Activated naive CD4-positive, alpha-beta T cell treated with Interleukin-2 at 50 U/mL for 16 hours (primary cell): ENCODE measurements at regions not wholly inside any gene's neighbourhood (a gene's known extent, or its start where the extent isn't known, plus 50 kb on each side); places are given as distances from the start of the nearest gene placed in this dataset.

Experiments used
- DNase-seq: peaks from one replicate; pipeline ENCODE4 v3.0.0-alpha.2; 2020

- DNase-seq: no peak
Observed at GRCh38 chr11:37088573-37088910, 490.5 kb upstream of the RAG2 start.

GRCh38 chr11:37087650-37088572, 489.9 kb upstream of the RAG2 start:
- no peak for DNase-seq

- no peak for DNase-seq
Observed at GRCh38 chr11:37078521-37078920, 480.5 kb upstream of the RAG2 start.

GRCh38 chr11:37076866-37077265, 478.8 kb upstream of the RAG2 start:
- no peak for DNase-seq

GRCh38 chr11:37072538-37073055, 474.6 kb upstream of the RAG2 start:
- DNase-seq: no peak

- no peak for DNase-seq
Observed at GRCh38 chr11:37050311-37050710, 452.3 kb upstream of the RAG2 start.

- DNase-seq: no peak
Observed at GRCh38 chr11:37040921-37041320, 442.9 kb upstream of the RAG2 start.

- DNase-seq: no peak
Observed at GRCh38 chr11:37038911-37039310, 440.9 kb upstream of the RAG2 start.

- no peak for DNase-seq
Observed at GRCh38 chr11:37026741-37027140, 428.7 kb upstream of the RAG2 start.

- DNase-seq: no peak
Observed at GRCh38 chr11:37026326-37026725, 428.3 kb upstream of the RAG2 start.

GRCh38 chr11:37006563-37006962, 408.5 kb upstream of the RAG2 start:
- DNase-seq: no peak

GRCh38 chr11:37002831-37003230, 404.8 kb upstream of the RAG2 start:
- DNase-seq: no peak

- DNase-seq: no peak
Observed at GRCh38 chr11:36997656-36998055, 399.6 kb upstream of the RAG2 start.

- no peak for DNase-seq
Observed at GRCh38 chr11:36996795-36997194, 398.8 kb upstream of the RAG2 start.

- DNase-seq: no peak
Observed at GRCh38 chr11:36994208-36994607, 396.2 kb upstream of the RAG2 start.

GRCh38 chr11:36988556-36988955, 390.5 kb upstream of the RAG2 start:
- no peak for DNase-seq

- DNase-seq: no peak
Observed at GRCh38 chr11:36985562-36985961, 387.5 kb upstream of the RAG2 start.

GRCh38 chr11:36976741-36977140, 378.7 kb upstream of the RAG2 start:
- DNase-seq: no peak

GRCh38 chr11:36974771-36975170, 376.7 kb upstream of the RAG2 start:
- no peak for DNase-seq

GRCh38 chr11:36953976-36954375, 355.9 kb upstream of the RAG2 start:
- DNase-seq: no peak

GRCh38 chr11:36948460-36949127, 350.6 kb upstream of the RAG2 start:
- no peak for DNase-seq

GRCh38 chr11:36945384-36945783, 347.3 kb upstream of the RAG2 start:
- DNase-seq: no peak

- no peak for DNase-seq
Observed at GRCh38 chr11:36933481-36933880, 335.4 kb upstream of the RAG2 start.

GRCh38 chr11:36931139-36931538, 333.1 kb upstream of the RAG2 start:
- no peak for DNase-seq
